Keratinocyte (primary cell): ENCODE measurements at regions not wholly inside any gene's neighbourhood (a gene's known extent, or its start where the extent isn't known, plus 50 kb on each side); places are given as distances from the start of the nearest gene placed in this dataset.
"Not testable (repeated sequence)": the region's sequence is repeated elsewhere in the genome, so short reads cannot be mapped to it uniquely, and the experiment has no call there.

Experiments
- DNase-seq: peaks from one replicate; pipeline ENCODE4 v3.0.0-alpha.2; 2011; ENCODE audit warnings: low read depth, missing footprints, low spot score
- FAIRE-seq: peaks from 2 replicates; lab custom pipeline; 2011; peaks lifted over from hg19 to GRCh38; lab: Jason Lieb, UNC
- H2AFZ ChIP-seq: 2 replicates; pipeline ENCODE4 v1.6.0; 2012; ENCODE audit warnings: low read length, control low read depth, inconsistent platforms; ENCODE audit not compliant: control insufficient read depth
- H3K27ac ChIP-seq: 2 replicates; pipeline ENCODE4 v1.5.1; 2011; ENCODE audit warnings: low read length; ENCODE audit not compliant: control insufficient read depth, insufficient read depth
- H3K27me3 ChIP-seq: 3 replicates; pipeline ENCODE4 v1.6.0; 2011; ENCODE audit warnings: low read length; ENCODE audit not compliant: control insufficient read depth, insufficient read depth; ENCODE audit errors: extremely low read depth
- H3K36me3 ChIP-seq, 2 experiments: 2 replicates in 1 of 2; 3 replicates in 1 of 2; pipeline ENCODE4 v1.5.1; 2011; ENCODE audit warnings: low read length in 2 of 2, mild to moderate bottlenecking in 1 of 2; ENCODE audit not compliant: control insufficient read depth in 2 of 2, insufficient read depth in 2 of 2; ENCODE audit errors: extremely low read depth in 1 of 2
- H3K4me1 ChIP-seq: 3 replicates; pipeline ENCODE4 v1.5.1; 2011; ENCODE audit warnings: low read length; ENCODE audit not compliant: control insufficient read depth, insufficient read depth; ENCODE audit errors: extremely low read depth
- H3K4me2 ChIP-seq: 3 replicates; pipeline ENCODE4 v1.6.0; 2011; ENCODE audit warnings: low read depth, low read length; ENCODE audit not compliant: control insufficient read depth, insufficient read depth; ENCODE audit errors: extremely low read depth
- H3K4me3 ChIP-seq, 3 experiments: fragments of 200-600 bp in 1 of 3; sonication (generic) in 1 of 3; 2 replicates in 2 of 3; 3 replicates in 1 of 3; pipeline ENCODE4 v1.5.1; 2011 to 2016; ENCODE audit warnings: low read length in 3 of 3, mild to moderate bottlenecking in 3 of 3, control low read depth in 2 of 3, inconsistent platforms in 1 of 3, low read depth in 1 of 3, mixed read lengths in 1 of 3, mixed run types in 1 of 3, moderate library complexity in 1 of 3; ENCODE audit not compliant: control insufficient read depth in 2 of 3, insufficient read depth in 2 of 3; ENCODE audit errors: extremely low read depth in 1 of 3
- H3K79me2 ChIP-seq: 2 replicates; pipeline ENCODE4 v1.6.0; 2012; ENCODE audit warnings: low read length; ENCODE audit not compliant: control insufficient read depth, insufficient read depth
- H3K9ac ChIP-seq: 3 replicates; pipeline ENCODE4 v1.6.0; 2011; ENCODE audit warnings: low read length; ENCODE audit not compliant: control insufficient read depth, insufficient read depth; ENCODE audit errors: extremely low read depth
- H3K9me1 ChIP-seq: 3 replicates; pipeline ENCODE4 v1.6.0; 2011; ENCODE audit warnings: low read length; ENCODE audit not compliant: control insufficient read depth, insufficient read depth; ENCODE audit errors: extremely low read depth
- H3K9me3 ChIP-seq: 2 replicates; pipeline ENCODE4 v1.5.1; 2012; ENCODE audit warnings: low read depth, low read length; ENCODE audit not compliant: control insufficient read depth
- H4K20me1 ChIP-seq: 3 replicates; pipeline ENCODE4 v1.6.0; 2011; ENCODE audit warnings: low read length; ENCODE audit not compliant: control insufficient read depth, insufficient read depth; ENCODE audit errors: extremely low read depth
- EZH2 ChIP-seq: IDR thresholded peaks from one replicate; pipeline ENCODE4 v1.6.1; 2012; ENCODE audit warnings: inconsistent platforms, mild to moderate bottlenecking, low read length, moderate library complexity
- dilution Hi-C: fragments of 300-500 bp; cut with MboI; formaldehyde crosslinking; loops from one replicate; pipeline ENCODE4 v1.7.0; 2020; ENCODE audit warnings: low sequenced_read_pairs; ENCODE audit not compliant: extremely low pct_ligation_motif_present
- TF ChIP-seq, protein P1 (sequence below), 3 experiments: IDR thresholded peaks in 1 of 3; conservative IDR thresholded peaks in 1 of 3; optimal IDR thresholded peaks in 1 of 3; 2 replicates in 2 of 3; 3 replicates in 1 of 3; pipeline versions ENCODE3 to v1.5.1; 2011; ENCODE audit warnings: low read length in 3 of 3, mild to moderate bottlenecking in 3 of 3, moderate library complexity in 2 of 3, control low read depth in 1 of 3, inconsistent platforms in 1 of 3; ENCODE audit not compliant: insufficient read depth in 2 of 3; ENCODE audit errors: extremely low read depth in 1 of 3

DNA sequence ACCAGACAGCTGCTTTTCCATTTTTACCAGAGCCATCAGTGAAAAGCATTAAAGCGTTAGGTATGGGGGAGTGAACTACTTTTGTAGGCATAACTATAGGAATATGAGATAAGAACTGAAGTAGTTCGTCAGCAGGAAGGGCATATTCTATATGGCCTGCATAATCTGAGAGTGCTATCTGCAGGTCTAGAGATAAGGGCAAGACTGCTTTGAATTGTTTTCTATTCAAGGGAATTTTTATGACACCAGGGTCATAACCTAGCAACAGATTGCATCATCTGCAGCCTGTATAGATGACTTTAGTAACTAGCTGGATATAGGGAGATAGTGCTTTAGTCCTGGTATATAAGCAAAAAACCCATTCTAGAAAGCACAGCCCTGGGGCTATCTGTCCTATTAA, 437.3 kb upstream of the HTR1E start:
- no peak overlapping the region for H3K27ac ChIP-seq
- H2AFZ ChIP-seq = no peak overlapping the region
- H3K4me1 ChIP-seq = no peaks in the 10 kb centered on the region
- TF ChIP-seq, protein P1, sequence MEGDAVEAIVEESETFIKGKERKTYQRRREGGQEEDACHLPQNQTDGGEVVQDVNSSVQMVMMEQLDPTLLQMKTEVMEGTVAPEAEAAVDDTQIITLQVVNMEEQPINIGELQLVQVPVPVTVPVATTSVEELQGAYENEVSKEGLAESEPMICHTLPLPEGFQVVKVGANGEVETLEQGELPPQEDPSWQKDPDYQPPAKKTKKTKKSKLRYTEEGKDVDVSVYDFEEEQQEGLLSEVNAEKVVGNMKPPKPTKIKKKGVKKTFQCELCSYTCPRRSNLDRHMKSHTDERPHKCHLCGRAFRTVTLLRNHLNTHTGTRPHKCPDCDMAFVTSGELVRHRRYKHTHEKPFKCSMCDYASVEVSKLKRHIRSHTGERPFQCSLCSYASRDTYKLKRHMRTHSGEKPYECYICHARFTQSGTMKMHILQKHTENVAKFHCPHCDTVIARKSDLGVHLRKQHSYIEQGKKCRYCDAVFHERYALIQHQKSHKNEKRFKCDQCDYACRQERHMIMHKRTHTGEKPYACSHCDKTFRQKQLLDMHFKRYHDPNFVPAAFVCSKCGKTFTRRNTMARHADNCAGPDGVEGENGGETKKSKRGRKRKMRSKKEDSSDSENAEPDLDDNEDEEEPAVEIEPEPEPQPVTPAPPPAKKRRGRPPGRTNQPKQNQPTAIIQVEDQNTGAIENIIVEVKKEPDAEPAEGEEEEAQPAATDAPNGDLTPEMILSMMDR (optimal IDR thresholded peaks at IDR 0.05 in 1 of 3, IDR thresholded peaks at IDR 0.05 in 1 of 3, conservative IDR thresholded peaks at IDR 0.05 in 1 of 3; ENCODE audit: extremely low read depth in 1 of 3, insufficient read depth in 2 of 3, low read length in 3 of 3) = no peak
- no peak for TF ChIP-seq EZH2
- FAIRE-seq = no peak
- no peak overlapping the region for H3K9ac ChIP-seq
- no peaks in the 10 kb centered on the region for H3K79me2 ChIP-seq
- no peaks in the 10 kb centered on the region for H4K20me1 ChIP-seq
- no peak overlapping the region for H3K4me3 ChIP-seq
- H3K4me2 ChIP-seq = no peak overlapping the region
- H3K9me3 ChIP-seq = no peaks in the 10 kb centered on the region
- dilution Hi-C loops = no loop called here
- DNase-seq = no peak
- H3K9me1 ChIP-seq = no peaks in the 10 kb centered on the region
- H3K27me3 ChIP-seq = no peaks in the 10 kb centered on the region
- no peaks in the 10 kb centered on the region for H3K36me3 ChIP-seq

DNA sequence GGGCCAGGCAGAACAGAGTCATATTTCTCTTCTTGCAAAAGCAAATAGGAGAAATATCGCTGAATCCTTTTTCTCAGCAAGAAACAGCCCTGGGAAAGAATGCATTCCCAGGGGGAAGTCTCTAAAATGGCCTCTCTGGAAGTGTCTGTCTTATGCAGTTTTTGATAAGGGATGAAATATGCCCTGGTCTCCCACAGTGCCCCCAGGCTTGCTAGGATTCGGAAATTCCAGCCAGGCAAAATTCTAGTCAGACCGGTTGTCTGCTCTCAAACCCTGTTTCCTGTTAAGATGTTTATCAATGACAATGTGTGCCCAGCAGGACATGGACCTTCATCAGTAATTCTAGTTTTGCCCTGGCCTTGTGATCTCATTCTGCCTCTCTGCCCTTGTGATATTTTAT, 448.3 kb upstream of the HTR1E start:
- H3K4me1 ChIP-seq, H3K4me2 ChIP-seq, dilution Hi-C loops, H3K36me3 ChIP-seq, H2AFZ ChIP-seq, H3K27ac ChIP-seq, H3K79me2 ChIP-seq, H3K4me3 ChIP-seq, H3K9me3 ChIP-seq, H3K27me3 ChIP-seq, H4K20me1 ChIP-seq, H3K9ac ChIP-seq, DNase-seq, FAIRE-seq, H3K9me1 ChIP-seq: not testable (repeated sequence)

DNA sequence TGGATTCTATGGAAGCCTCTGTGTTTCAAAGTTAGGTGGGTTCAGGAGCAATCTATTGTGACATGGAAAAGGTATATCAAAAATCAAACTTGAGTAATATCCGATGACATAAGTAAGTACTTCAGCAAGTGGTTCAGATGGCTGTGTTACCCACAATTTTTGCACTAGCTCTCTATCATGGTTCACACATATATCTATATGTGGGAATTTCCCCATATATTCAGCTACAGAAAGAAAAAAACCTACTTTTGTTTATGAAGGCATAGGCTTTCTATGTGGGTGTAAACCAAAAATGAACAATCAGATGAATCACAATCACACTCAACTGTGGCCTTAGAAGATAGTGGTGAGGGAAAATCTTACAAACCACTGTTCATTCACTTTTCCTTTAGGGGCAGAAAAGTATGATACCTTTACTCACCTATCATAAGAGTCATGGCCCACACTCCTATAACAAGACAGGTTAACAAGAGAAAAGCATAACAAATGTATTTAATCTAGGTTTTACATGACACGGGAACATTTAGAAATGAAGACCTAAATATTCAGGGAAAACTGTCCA, 449.6 kb upstream of the HTR1E start:
- no peaks in the 10 kb centered on the region for H3K27me3 ChIP-seq
- H3K79me2 ChIP-seq = no peaks in the 10 kb centered on the region
- no peaks in the 10 kb centered on the region for H4K20me1 ChIP-seq
- FAIRE-seq (no peak), DNase-seq (no peak)
- no peaks in the 10 kb centered on the region for H3K9me1 ChIP-seq
- no peaks in the 10 kb centered on the region for H3K36me3 ChIP-seq
- H3K4me3 ChIP-seq = no peak overlapping the region
- H3K9ac ChIP-seq = no peak overlapping the region
- dilution Hi-C loops = no loop called here
- no peak for TF ChIP-seq EZH2
- TF ChIP-seq, protein P1 (optimal IDR thresholded peaks at IDR 0.05 in 1 of 3, IDR thresholded peaks at IDR 0.05 in 1 of 3, conservative IDR thresholded peaks at IDR 0.05 in 1 of 3; ENCODE audit: extremely low read depth in 1 of 3, insufficient read depth in 2 of 3, low read length in 3 of 3) = no peak
- no peak overlapping the region for H3K4me2 ChIP-seq
- H3K27ac ChIP-seq = no peak overlapping the region
- H3K4me1 ChIP-seq = no peaks in the 10 kb centered on the region
- no peak overlapping the region for H2AFZ ChIP-seq
- no peaks in the 10 kb centered on the region for H3K9me3 ChIP-seq

DNA sequence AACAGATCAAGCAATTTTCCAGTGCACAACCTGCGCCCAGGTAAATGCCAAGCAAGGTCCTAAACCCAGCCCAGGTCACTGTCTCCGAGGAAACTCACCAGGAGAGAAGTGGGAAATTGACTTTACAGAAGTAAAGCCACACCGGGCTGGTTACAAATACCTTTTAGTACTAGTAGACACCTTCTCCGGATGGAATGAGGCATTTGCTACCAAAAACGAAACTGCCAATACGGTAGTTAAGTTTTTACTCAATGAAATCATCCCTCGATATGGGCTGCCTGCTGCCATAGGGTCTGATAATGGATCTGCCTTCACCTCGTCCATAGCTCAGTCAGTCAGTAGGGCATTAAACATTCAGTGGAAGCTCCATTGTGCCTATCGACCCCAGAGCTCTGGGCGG, 459.0 kb upstream of the HTR1E start:
- H3K9me1 ChIP-seq, H3K36me3 ChIP-seq, H3K27ac ChIP-seq, H3K9ac ChIP-seq, DNase-seq, H3K4me2 ChIP-seq, H3K79me2 ChIP-seq, H3K27me3 ChIP-seq, H3K4me3 ChIP-seq, H4K20me1 ChIP-seq, H3K4me1 ChIP-seq, dilution Hi-C loops, FAIRE-seq, H3K9me3 ChIP-seq, H2AFZ ChIP-seq: not testable (repeated sequence)
